ENCODE measurements at regions not wholly inside any gene's neighbourhood (a gene's known extent, or its start where the extent isn't known, plus 50 kb on each side); places are given as distances from the start of the nearest gene placed in this dataset.

- no peak for TF ChIP-seq ZNF8 (CRISPR knock-in tag; IDR thresholded peaks at IDR 0.05)
- TF ChIP-seq POU6F1 (CRISPR knock-in tag; IDR thresholded peaks at IDR 0.05; ENCODE audit: borderline replicate concordance, low read depth) = no peak
- TF ChIP-seq ESRRG (CRISPR knock-in tag; IDR thresholded peaks at IDR 0.05) = no peak
- TF ChIP-seq, protein P1, sequence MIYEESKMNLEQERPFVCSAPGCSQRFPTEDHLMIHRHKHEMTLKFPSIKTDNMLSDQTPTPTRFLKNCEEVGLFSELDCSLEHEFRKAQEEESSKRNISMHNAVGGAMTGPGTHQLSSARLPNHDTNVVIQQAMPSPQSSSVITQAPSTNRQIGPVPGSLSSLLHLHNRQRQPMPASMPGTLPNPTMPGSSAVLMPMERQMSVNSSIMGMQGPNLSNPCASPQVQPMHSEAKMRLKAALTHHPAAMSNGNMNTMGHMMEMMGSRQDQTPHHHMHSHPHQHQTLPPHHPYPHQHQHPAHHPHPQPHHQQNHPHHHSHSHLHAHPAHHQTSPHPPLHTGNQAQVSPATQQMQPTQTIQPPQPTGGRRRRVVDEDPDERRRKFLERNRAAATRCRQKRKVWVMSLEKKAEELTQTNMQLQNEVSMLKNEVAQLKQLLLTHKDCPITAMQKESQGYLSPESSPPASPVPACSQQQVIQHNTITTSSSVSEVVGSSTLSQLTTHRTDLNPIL (CRISPR knock-in tag; IDR thresholded peaks at IDR 0.05; ENCODE audit: low read depth) = no peak
- TF ChIP-seq SNAI2 (CRISPR knock-in tag; IDR thresholded peaks at IDR 0.05) = no peak
- TF ChIP-seq CSRNP3 (CRISPR knock-in tag; IDR thresholded peaks at IDR 0.05) = no peak
- TF ChIP-seq, protein P2, sequence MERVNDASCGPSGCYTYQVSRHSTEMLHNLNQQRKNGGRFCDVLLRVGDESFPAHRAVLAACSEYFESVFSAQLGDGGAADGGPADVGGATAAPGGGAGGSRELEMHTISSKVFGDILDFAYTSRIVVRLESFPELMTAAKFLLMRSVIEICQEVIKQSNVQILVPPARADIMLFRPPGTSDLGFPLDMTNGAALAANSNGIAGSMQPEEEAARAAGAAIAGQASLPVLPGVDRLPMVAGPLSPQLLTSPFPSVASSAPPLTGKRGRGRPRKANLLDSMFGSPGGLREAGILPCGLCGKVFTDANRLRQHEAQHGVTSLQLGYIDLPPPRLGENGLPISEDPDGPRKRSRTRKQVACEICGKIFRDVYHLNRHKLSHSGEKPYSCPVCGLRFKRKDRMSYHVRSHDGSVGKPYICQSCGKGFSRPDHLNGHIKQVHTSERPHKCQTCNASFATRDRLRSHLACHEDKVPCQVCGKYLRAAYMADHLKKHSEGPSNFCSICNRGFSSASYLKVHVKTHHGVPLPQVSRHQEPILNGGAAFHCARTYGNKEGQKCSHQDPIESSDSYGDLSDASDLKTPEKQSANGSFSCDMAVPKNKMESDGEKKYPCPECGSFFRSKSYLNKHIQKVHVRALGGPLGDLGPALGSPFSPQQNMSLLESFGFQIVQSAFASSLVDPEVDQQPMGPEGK (CRISPR knock-in tag; IDR thresholded peaks at IDR 0.05; ENCODE audit: borderline replicate concordance) = no peak
- no peak for TF ChIP-seq TOX (CRISPR knock-in tag; IDR thresholded peaks at IDR 0.05; ENCODE audit: borderline replicate concordance)
- TF ChIP-seq, protein P3, sequence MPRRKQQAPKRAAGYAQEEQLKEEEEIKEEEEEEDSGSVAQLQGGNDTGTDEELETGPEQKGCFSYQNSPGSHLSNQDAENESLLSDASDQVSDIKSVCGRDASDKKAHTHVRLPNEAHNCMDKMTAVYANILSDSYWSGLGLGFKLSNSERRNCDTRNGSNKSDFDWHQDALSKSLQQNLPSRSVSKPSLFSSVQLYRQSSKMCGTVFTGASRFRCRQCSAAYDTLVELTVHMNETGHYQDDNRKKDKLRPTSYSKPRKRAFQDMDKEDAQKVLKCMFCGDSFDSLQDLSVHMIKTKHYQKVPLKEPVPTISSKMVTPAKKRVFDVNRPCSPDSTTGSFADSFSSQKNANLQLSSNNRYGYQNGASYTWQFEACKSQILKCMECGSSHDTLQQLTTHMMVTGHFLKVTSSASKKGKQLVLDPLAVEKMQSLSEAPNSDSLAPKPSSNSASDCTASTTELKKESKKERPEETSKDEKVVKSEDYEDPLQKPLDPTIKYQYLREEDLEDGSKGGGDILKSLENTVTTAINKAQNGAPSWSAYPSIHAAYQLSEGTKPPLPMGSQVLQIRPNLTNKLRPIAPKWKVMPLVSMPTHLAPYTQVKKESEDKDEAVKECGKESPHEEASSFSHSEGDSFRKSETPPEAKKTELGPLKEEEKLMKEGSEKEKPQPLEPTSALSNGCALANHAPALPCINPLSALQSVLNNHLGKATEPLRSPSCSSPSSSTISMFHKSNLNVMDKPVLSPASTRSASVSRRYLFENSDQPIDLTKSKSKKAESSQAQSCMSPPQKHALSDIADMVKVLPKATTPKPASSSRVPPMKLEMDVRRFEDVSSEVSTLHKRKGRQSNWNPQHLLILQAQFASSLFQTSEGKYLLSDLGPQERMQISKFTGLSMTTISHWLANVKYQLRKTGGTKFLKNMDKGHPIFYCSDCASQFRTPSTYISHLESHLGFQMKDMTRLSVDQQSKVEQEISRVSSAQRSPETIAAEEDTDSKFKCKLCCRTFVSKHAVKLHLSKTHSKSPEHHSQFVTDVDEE (CRISPR knock-in tag; IDR thresholded peaks at IDR 0.05) = no peak
- TF ChIP-seq ARNTL (CRISPR knock-in tag; IDR thresholded peaks at IDR 0.05; ENCODE audit: borderline replicate concordance, low read depth) = no peak
Observed at GRCh38 chr4:20418861-20419451, 167.3 kb downstream of the SLIT2 start.
